ENCODE measurements at regions not wholly inside any gene's neighbourhood (a gene's known extent, or its start where the extent isn't known, plus 50 kb on each side); places are given as distances from the start of the nearest gene placed in this dataset.

DNA sequence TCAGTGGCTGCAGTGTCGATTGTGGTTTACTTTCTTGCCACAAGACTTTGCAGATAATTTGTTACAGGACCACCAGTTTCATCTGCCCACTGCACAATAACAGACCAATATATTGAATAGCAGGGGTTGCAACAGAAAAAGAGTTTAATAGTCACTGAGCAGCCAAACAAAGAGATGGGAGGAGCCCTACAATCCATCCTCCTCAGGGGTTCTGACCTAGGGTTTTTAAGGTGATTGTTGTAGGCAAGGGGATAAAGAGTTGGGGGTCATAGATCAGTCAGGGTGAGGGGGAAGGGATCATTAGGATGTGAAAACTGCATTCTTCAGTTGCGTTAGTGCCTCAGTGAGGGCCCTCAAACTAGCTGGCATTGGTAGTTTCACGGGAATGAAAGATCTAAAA, 110.7 kb upstream of the OLFM3 start:
- ATAC-seq (ENCODE audit: low read depth) (no peak), DNase-seq (no peak)
- H3K4me1 ChIP-seq (ENCODE audit: control insufficient read depth, insufficient read depth, low read length), result no peaks in the 10 kb centered on the region
- H3K4me2 ChIP-seq (ENCODE audit: low read depth, low read length), result no peak overlapping the region
- in situ Hi-C loops (cut with MboI; ENCODE audit: low sequenced_read_pairs) (no loop called here), dilution Hi-C loops (cut with HindIII; ENCODE audit: low sequenced_read_pairs, unreplicated experiment) (no loop called here), intact Hi-C loops (cut with micrococcal nuclease) (no loop called here)
- H3K9ac ChIP-seq (ENCODE audit: low read depth, low read length), result no peak overlapping the region
- BruUV-seq (replicated peaks), result no TSS peak
- H3K36me3 ChIP-seq (ENCODE audit: control insufficient read depth, insufficient read depth, low read length), result no peaks in the 10 kb centered on the region
- H3K27me3 ChIP-seq (ENCODE audit: control insufficient read depth, insufficient read depth, low read length), result no peaks in the 10 kb centered on the region
- no peak overlapping the region for H3K56ac ChIP-seq (ENCODE audit: extremely low read depth, insufficient read depth, low read length)
- no peak overlapping the region for H2AK5ac ChIP-seq (ENCODE audit: low read depth, low read length)
- no peak overlapping the region for H2BK120ac ChIP-seq (ENCODE audit: low read depth, low read length)
- no peak overlapping the region for H2AFZ ChIP-seq (replicated peaks; ENCODE audit: low read length, poor library complexity)
- peaks cover 7% of the 10 kb centered on the region; the same call in 1 of the 2 replicates for H3K9me3 ChIP-seq (ENCODE audit: control insufficient read depth, insufficient read depth, low read length)
- no peak overlapping the region for H2BK5ac ChIP-seq (ENCODE audit: low read depth, low read length, poor library complexity, severe bottlenecking)
- H3K9me1 ChIP-seq (ENCODE audit: insufficient read depth, low read length), result no peaks in the 10 kb centered on the region
- no peak overlapping the region for H4K8ac ChIP-seq (ENCODE audit: low read depth in 2 of 2, low read length in 2 of 2)
- no peak overlapping the region for H2BK15ac ChIP-seq (ENCODE audit: low read depth, low read length)
- H3K27ac ChIP-seq (ENCODE audit: insufficient read depth, low read length), result no peak overlapping the region
- no peak overlapping the region for H2BK20ac ChIP-seq (ENCODE audit: low read depth, low read length)
- no peaks in the 10 kb centered on the region for H4K20me1 ChIP-seq (ENCODE audit: insufficient read depth, low read length)
- no peak overlapping the region for H3K18ac ChIP-seq (ENCODE audit: low read depth, low read length)
- CTCF ChIA-PET, result no interaction called here
- no peak overlapping the region for H4K91ac ChIP-seq (ENCODE audit: insufficient read depth, low read depth, low read length)
- H2AK9ac ChIP-seq (replicated peaks; ENCODE audit: low read depth, low read length, poor library complexity), result no peak overlapping the region
- no peak overlapping the region for H3K4ac ChIP-seq (ENCODE audit: low read depth, low read length)
- no peaks in the 10 kb centered on the region for H3K79me1 ChIP-seq (ENCODE audit: low read depth in 1 of 2, low read length in 2 of 2)
- H3K23ac ChIP-seq (ENCODE audit: low read depth, low read length), result no peak overlapping the region
- POLR2A ChIA-PET (ENCODE audit: unreplicated experiment), result no interaction called here
- TF ChIP-seq MAFK (IDR thresholded peaks at IDR 0.05; ENCODE audit: low read depth, low read length), result no peak
- TF ChIP-seq, protein P1, sequence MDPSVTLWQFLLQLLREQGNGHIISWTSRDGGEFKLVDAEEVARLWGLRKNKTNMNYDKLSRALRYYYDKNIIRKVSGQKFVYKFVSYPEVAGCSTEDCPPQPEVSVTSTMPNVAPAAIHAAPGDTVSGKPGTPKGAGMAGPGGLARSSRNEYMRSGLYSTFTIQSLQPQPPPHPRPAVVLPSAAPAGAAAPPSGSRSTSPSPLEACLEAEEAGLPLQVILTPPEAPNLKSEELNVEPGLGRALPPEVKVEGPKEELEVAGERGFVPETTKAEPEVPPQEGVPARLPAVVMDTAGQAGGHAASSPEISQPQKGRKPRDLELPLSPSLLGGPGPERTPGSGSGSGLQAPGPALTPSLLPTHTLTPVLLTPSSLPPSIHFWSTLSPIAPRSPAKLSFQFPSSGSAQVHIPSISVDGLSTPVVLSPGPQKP (IDR thresholded peaks at IDR 0.05; ENCODE audit: borderline replicate concordance, low read depth, low read length), result no peak
- TF ChIP-seq BHLHE40 (IDR thresholded peaks at IDR 0.05; ENCODE audit: low read depth, low read length), result no peak
- no peak for TF ChIP-seq FOS (IDR thresholded peaks at IDR 0.05; ENCODE audit: low read depth, low read length)
- TF ChIP-seq RAD21 (IDR thresholded peaks at IDR 0.05; ENCODE audit: low read length), result no peak
- no peak for TF ChIP-seq MAZ (IDR thresholded peaks at IDR 0.05; ENCODE audit: borderline replicate concordance, low read depth, low read length)
- TF ChIP-seq MXI1 (IDR thresholded peaks at IDR 0.05; ENCODE audit: borderline replicate concordance, low read depth, low read length), result no peak
- TF ChIP-seq CHD1 (IDR thresholded peaks at IDR 0.05; ENCODE audit: low read depth, low read length), result no peak
- TF ChIP-seq SMC3 (IDR thresholded peaks at IDR 0.05; ENCODE audit: low read depth, low read length), result no peak
- TF ChIP-seq RCOR1 (IDR thresholded peaks at IDR 0.05; ENCODE audit: insufficient replicate concordance, low read length), result no peak
- TF ChIP-seq, protein P2, sequence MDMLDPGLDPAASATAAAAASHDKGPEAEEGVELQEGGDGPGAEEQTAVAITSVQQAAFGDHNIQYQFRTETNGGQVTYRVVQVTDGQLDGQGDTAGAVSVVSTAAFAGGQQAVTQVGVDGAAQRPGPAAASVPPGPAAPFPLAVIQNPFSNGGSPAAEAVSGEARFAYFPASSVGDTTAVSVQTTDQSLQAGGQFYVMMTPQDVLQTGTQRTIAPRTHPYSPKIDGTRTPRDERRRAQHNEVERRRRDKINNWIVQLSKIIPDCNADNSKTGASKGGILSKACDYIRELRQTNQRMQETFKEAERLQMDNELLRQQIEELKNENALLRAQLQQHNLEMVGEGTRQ (IDR thresholded peaks at IDR 0.05; ENCODE audit: low read depth, low read length), result no peak
- TF ChIP-seq NFE2L2 (IDR thresholded peaks at IDR 0.05; ENCODE audit: low read depth, low read length), result no peak
- no peak for TF ChIP-seq POLR2A (IDR thresholded peaks at IDR 0.05; ENCODE audit: low read depth, low read length)
- TF ChIP-seq CEBPB (IDR thresholded peaks at IDR 0.05; ENCODE audit: low read depth, low read length), result no peak
- TF ChIP-seq RFX5 (IDR thresholded peaks at IDR 0.05; ENCODE audit: low read depth, low read length), result no peak
- TF ChIP-seq, protein P3, sequence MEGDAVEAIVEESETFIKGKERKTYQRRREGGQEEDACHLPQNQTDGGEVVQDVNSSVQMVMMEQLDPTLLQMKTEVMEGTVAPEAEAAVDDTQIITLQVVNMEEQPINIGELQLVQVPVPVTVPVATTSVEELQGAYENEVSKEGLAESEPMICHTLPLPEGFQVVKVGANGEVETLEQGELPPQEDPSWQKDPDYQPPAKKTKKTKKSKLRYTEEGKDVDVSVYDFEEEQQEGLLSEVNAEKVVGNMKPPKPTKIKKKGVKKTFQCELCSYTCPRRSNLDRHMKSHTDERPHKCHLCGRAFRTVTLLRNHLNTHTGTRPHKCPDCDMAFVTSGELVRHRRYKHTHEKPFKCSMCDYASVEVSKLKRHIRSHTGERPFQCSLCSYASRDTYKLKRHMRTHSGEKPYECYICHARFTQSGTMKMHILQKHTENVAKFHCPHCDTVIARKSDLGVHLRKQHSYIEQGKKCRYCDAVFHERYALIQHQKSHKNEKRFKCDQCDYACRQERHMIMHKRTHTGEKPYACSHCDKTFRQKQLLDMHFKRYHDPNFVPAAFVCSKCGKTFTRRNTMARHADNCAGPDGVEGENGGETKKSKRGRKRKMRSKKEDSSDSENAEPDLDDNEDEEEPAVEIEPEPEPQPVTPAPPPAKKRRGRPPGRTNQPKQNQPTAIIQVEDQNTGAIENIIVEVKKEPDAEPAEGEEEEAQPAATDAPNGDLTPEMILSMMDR (conservative IDR thresholded peaks at IDR 0.05; ENCODE audit: low read depth, low read length), result no peak
- no peak overlapping the region for H4K5ac ChIP-seq (ENCODE audit: low read depth, low read length)
- WGBS, 2 experiments (ENCODE audit: extremely low coverage in 2 of 2, insufficient read length in 1 of 2), result no CpG with 5 or more reads among the region's 3 CpGs
- H3K4me3 ChIP-seq (ENCODE audit: insufficient read depth, low read depth, low read length), result no peak overlapping the region
- no peak overlapping the region for H3K14ac ChIP-seq (replicated peaks; ENCODE audit: low read depth, low read length)
